ENCODE measurements at regions not wholly inside any gene's neighbourhood (a gene's known extent, or its start where the extent isn't known, plus 50 kb on each side); places are given as distances from the start of the nearest gene placed in this dataset.

DNA sequence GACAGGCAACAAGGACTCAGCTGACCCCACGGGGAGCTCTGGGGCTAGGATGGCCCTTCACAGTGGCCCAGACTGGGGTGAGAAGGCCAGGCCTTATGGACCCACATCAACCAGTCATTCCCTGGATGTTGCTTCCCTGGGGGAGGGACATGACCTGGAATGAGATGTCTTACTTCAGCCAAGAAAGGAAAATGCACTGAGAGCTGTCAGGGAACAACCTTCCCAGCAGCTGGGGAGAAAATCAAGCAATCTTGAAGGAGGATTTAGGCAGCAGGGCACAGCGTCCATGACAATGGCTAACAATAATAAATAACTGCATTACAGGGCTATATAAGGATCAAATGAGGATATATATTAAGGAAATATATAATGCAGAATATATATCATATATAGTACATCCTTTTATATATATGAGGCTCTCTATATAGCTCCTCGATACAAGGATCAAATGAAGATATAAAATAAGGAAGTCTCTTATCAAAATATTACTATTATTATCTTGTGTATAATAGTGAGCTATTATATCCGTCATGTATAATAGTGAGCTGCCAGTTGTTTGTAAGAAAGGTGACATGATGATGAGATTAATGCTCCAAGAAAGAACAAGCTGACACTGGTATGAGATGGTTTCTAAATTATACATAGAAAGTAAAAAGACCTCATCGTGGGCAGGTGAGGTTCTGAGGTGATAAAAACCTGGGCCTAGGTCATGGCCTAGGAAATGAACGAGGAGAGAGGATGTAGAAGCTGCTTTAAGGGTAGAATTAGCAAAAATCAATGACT is 117.8 kb upstream of the LIPC start:
- no peak for TF ChIP-seq CTCF (IDR thresholded peaks at IDR 0.05; ENCODE audit: low read depth, low read length)
- no peak for TF ChIP-seq EZH2phosphoT487 (IDR thresholded peaks at IDR 0.05; ENCODE audit: low read depth)

All from OCI-LY3 (cell line).